ENCODE measurements at regions not wholly inside any gene's neighbourhood (a gene's known extent, or its start where the extent isn't known, plus 50 kb on each side); places are given as distances from the start of the nearest gene placed in this dataset.

GRCh38 chr11:81340225-81340624, 1393.4 kb downstream of the FAM181B start:
- Histone ChIP-seq H3K4me2 (ENCODE audit: insufficient read depth, low read length, poor library complexity, severe bottlenecking) (no peak overlapping the region), H3K18ac (ENCODE audit: low read length) (no peak overlapping the region), H3K4me3 (ENCODE audit: low read length in 2 of 2) (no peak overlapping the region), H2BK120ac (ENCODE audit: low read depth, low read length) (no peak overlapping the region), H3K23ac (ENCODE audit: low read depth, low read length, poor library complexity) (no peak overlapping the region), H2AK5ac (ENCODE audit: low read depth, low read length) (no peak overlapping the region), H3K9me3 (replicated peaks in 1 of 2; ENCODE audit: control insufficient read depth in 2 of 2, insufficient read depth in 1 of 2, low read depth in 1 of 2, low read length in 2 of 2) (no peaks in the 10 kb centered on the region), H4K91ac (ENCODE audit: low read depth, low read length, poor library complexity) (no peak overlapping the region), H2BK15ac (ENCODE audit: low read length) (no peak overlapping the region), H3K79me1 (ENCODE audit: low read depth, low read length) (no peaks in the 10 kb centered on the region), H4K8ac (ENCODE audit: low read depth, low read length) (no peak overlapping the region), H3K27me3 (ENCODE audit: control insufficient read depth in 3 of 3, insufficient read depth in 3 of 3, low read depth in 1 of 3, low read length in 3 of 3) (no peaks in the 10 kb centered on the region), H3K27ac (replicated peaks; ENCODE audit: low read length) (no peak overlapping the region), H2BK12ac (ENCODE audit: low read length) (no peak overlapping the region), H3K36me3 (replicated peaks in 1 of 2; ENCODE audit: control insufficient read depth in 2 of 2, insufficient read depth in 2 of 2, low read length in 2 of 2) (no peaks in the 10 kb centered on the region), H3K9ac (ENCODE audit: low read depth, low read length, poor library complexity) (no peak overlapping the region), H3K4ac (ENCODE audit: low read length) (no peak overlapping the region), H3K4me1 (ENCODE audit: control insufficient read depth in 2 of 2, insufficient read depth in 1 of 2, low read depth in 1 of 2, low read length in 2 of 2) (peaks cover 0 to 5% of the 10 kb centered on the region in 2 donors), H2BK5ac (ENCODE audit: low read length) (no peak overlapping the region), H3K14ac (ENCODE audit: low read length) (no peak overlapping the region), H2AFZ (ENCODE audit: low read length) (no peak overlapping the region)
- no CpG with 5 or more reads among the region's 1 CpG for WGBS, 2 donors (ENCODE audit: extremely low coverage in 2 of 2, insufficient read length in 2 of 2, insufficient replicate concordance in 1 of 2)
- no peak for DNase-seq (ENCODE audit: low spot score)

DNA sequence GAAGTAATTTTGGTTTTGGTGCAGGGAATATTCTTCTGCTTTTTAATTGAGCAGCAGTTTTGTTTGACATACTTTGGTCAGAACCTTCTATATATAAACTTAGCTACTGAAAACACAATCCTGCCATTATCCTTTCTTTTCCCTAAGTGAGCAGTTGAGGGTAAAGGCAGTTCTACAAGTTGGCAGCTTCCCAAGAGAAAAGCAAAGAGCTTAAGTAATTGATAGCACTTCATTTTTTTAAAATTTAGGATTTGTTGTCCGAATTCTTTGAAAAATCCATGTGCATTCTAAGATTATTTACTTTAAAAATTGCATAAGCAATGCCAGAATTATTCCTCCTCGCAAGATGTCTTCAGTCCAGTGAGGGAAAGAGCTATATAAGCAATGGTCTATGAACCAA, 1394.1 kb downstream of the FAM181B start:
- Histone ChIP-seq H2BK12ac (ENCODE audit: low read length) (no peak overlapping the region), H3K18ac (ENCODE audit: low read length) (no peak overlapping the region), H4K91ac (ENCODE audit: low read depth, low read length, poor library complexity) (no peak overlapping the region), H3K9me3 (replicated peaks in 1 of 2; ENCODE audit: control insufficient read depth in 2 of 2, insufficient read depth in 1 of 2, low read depth in 1 of 2, low read length in 2 of 2) (no peaks in the 10 kb centered on the region), H2AFZ (ENCODE audit: low read length) (no peak overlapping the region), H3K79me1 (ENCODE audit: low read depth, low read length) (no peaks in the 10 kb centered on the region), H3K4me3 (ENCODE audit: low read length in 2 of 2) (no peak overlapping the region), H3K9ac (ENCODE audit: low read depth, low read length, poor library complexity) (no peak overlapping the region), H3K27me3 (ENCODE audit: control insufficient read depth in 3 of 3, insufficient read depth in 3 of 3, low read depth in 1 of 3, low read length in 3 of 3) (no peaks in the 10 kb centered on the region), H2BK5ac (ENCODE audit: low read length) (no peak overlapping the region), H3K4me1 (ENCODE audit: control insufficient read depth in 2 of 2, insufficient read depth in 1 of 2, low read depth in 1 of 2, low read length in 2 of 2) (peaks cover 0 to 5% of the 10 kb centered on the region in 2 donors), H3K4me2 (ENCODE audit: insufficient read depth, low read length, poor library complexity, severe bottlenecking) (no peak overlapping the region), H2AK5ac (ENCODE audit: low read depth, low read length) (no peak overlapping the region), H3K36me3 (replicated peaks in 1 of 2; ENCODE audit: control insufficient read depth in 2 of 2, insufficient read depth in 2 of 2, low read length in 2 of 2) (no peaks in the 10 kb centered on the region), H3K27ac (replicated peaks; ENCODE audit: low read length) (no peak overlapping the region), H2BK15ac (ENCODE audit: low read length) (no peak overlapping the region), H3K23ac (ENCODE audit: low read depth, low read length, poor library complexity) (no peak overlapping the region), H4K8ac (ENCODE audit: low read depth, low read length) (no peak overlapping the region), H3K4ac (ENCODE audit: low read length) (no peak overlapping the region), H3K14ac (ENCODE audit: low read length) (no peak overlapping the region), H2BK120ac (ENCODE audit: low read depth, low read length) (no peak overlapping the region)
- DNase-seq (ENCODE audit: low spot score) = no peak
- WGBS, 2 donors (ENCODE audit: extremely low coverage in 2 of 2, insufficient read length in 2 of 2, insufficient replicate concordance in 1 of 2) = no CpG with 5 or more reads among the region's 2 CpGs

GRCh38 chr11:81337756-81338155, 1395.9 kb downstream of the FAM181B start:
- Histone ChIP-seq H3K27me3 (ENCODE audit: control insufficient read depth in 3 of 3, insufficient read depth in 3 of 3, low read depth in 1 of 3, low read length in 3 of 3) (no peaks in the 10 kb centered on the region), H2BK15ac (ENCODE audit: low read length) (no peak overlapping the region), H2BK120ac (ENCODE audit: low read depth, low read length) (no peak overlapping the region), H3K4me2 (ENCODE audit: insufficient read depth, low read length, poor library complexity, severe bottlenecking) (no peak overlapping the region), H3K18ac (ENCODE audit: low read length) (no peak overlapping the region), H3K4ac (ENCODE audit: low read length) (no peak overlapping the region), H2AK5ac (ENCODE audit: low read depth, low read length) (no peak overlapping the region), H3K9ac (ENCODE audit: low read depth, low read length, poor library complexity) (no peak overlapping the region), H2BK5ac (ENCODE audit: low read length) (no peak overlapping the region), H4K91ac (ENCODE audit: low read depth, low read length, poor library complexity) (no peak overlapping the region), H3K14ac (ENCODE audit: low read length) (no peak overlapping the region), H2AFZ (ENCODE audit: low read length) (no peak overlapping the region), H3K79me1 (ENCODE audit: low read depth, low read length) (no peaks in the 10 kb centered on the region), H3K9me3 (replicated peaks in 1 of 2; ENCODE audit: control insufficient read depth in 2 of 2, insufficient read depth in 1 of 2, low read depth in 1 of 2, low read length in 2 of 2) (no peaks in the 10 kb centered on the region), H3K4me1 (ENCODE audit: control insufficient read depth in 2 of 2, insufficient read depth in 1 of 2, low read depth in 1 of 2, low read length in 2 of 2) (peaks cover 0 to under 1% of the 10 kb centered on the region in 2 donors), H2BK12ac (ENCODE audit: low read length) (no peak overlapping the region), H3K23ac (ENCODE audit: low read depth, low read length, poor library complexity) (no peak overlapping the region), H3K4me3 (ENCODE audit: low read length in 2 of 2) (no peak overlapping the region), H3K27ac (replicated peaks; ENCODE audit: low read length) (no peak overlapping the region), H3K36me3 (replicated peaks in 1 of 2; ENCODE audit: control insufficient read depth in 2 of 2, insufficient read depth in 2 of 2, low read length in 2 of 2) (no peaks in the 10 kb centered on the region), H4K8ac (ENCODE audit: low read depth, low read length) (no peak overlapping the region)
- WGBS, 2 donors (ENCODE audit: extremely low coverage in 2 of 2, insufficient read length in 2 of 2, insufficient replicate concordance in 1 of 2) = no CpG with 5 or more reads among the region's 3 CpGs
- no peak for DNase-seq (ENCODE audit: low spot score)

DNA sequence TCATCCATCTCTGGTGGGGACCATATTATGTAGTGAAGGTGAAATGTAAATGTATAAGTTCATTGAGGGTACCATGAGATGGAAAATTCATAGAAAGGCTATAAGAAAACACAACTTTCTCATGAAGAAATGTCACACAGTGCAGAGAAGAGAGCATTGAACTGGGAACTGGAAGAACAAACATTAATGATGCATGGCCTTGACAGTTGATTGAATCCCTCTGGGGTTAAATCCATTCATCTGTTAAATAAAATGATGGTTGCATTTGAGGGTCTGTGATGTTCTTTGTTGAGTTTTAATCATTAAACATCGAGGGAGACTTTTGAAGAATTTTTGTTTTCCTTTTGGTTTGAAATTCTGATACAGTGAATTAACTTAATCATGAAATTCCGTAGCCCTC, 1401.4 kb downstream of the FAM181B start:
- Histone ChIP-seq H2BK15ac (ENCODE audit: low read length) (no peak overlapping the region), H2BK12ac (ENCODE audit: low read length) (no peak overlapping the region), H3K23ac (ENCODE audit: low read depth, low read length, poor library complexity) (no peak overlapping the region), H3K4me2 (ENCODE audit: insufficient read depth, low read length, poor library complexity, severe bottlenecking) (no peak overlapping the region), H3K27ac (replicated peaks; ENCODE audit: low read length) (no peak overlapping the region), H2BK120ac (ENCODE audit: low read depth, low read length) (no peak overlapping the region), H3K9me3 (replicated peaks in 1 of 2; ENCODE audit: control insufficient read depth in 2 of 2, insufficient read depth in 1 of 2, low read depth in 1 of 2, low read length in 2 of 2) (no peaks in the 10 kb centered on the region), H3K27me3 (ENCODE audit: control insufficient read depth in 3 of 3, insufficient read depth in 3 of 3, low read depth in 1 of 3, low read length in 3 of 3) (no peaks in the 10 kb centered on the region), H2AFZ (ENCODE audit: low read length) (no peak overlapping the region), H3K9ac (ENCODE audit: low read depth, low read length, poor library complexity) (no peak overlapping the region), H3K18ac (ENCODE audit: low read length) (no peak overlapping the region), H3K4me3 (ENCODE audit: low read length in 2 of 2) (no peak overlapping the region), H2AK5ac (ENCODE audit: low read depth, low read length) (no peak overlapping the region), H3K14ac (ENCODE audit: low read length) (no peak overlapping the region), H4K91ac (ENCODE audit: low read depth, low read length, poor library complexity) (no peak overlapping the region), H3K4me1 (ENCODE audit: control insufficient read depth in 2 of 2, insufficient read depth in 1 of 2, low read depth in 1 of 2, low read length in 2 of 2) (no peaks in the 10 kb centered on the region), H3K36me3 (replicated peaks in 1 of 2; ENCODE audit: control insufficient read depth in 2 of 2, insufficient read depth in 2 of 2, low read length in 2 of 2) (no peaks in the 10 kb centered on the region), H2BK5ac (ENCODE audit: low read length) (no peak overlapping the region), H3K4ac (ENCODE audit: low read length) (no peak overlapping the region), H3K79me1 (ENCODE audit: low read depth, low read length) (no peaks in the 10 kb centered on the region), H4K8ac (ENCODE audit: low read depth, low read length) (no peak overlapping the region)
- no CpG with 5 or more reads among the region's 2 CpGs for WGBS, 2 donors (ENCODE audit: extremely low coverage in 2 of 2, insufficient read length in 2 of 2, insufficient replicate concordance in 1 of 2)
- DNase-seq (ENCODE audit: low spot score) = no peak
